ENCODE measurements at regions not wholly inside any gene's neighbourhood (a gene's known extent, or its start where the extent isn't known, plus 50 kb on each side); places are given as distances from the start of the nearest gene placed in this dataset.

DNA sequence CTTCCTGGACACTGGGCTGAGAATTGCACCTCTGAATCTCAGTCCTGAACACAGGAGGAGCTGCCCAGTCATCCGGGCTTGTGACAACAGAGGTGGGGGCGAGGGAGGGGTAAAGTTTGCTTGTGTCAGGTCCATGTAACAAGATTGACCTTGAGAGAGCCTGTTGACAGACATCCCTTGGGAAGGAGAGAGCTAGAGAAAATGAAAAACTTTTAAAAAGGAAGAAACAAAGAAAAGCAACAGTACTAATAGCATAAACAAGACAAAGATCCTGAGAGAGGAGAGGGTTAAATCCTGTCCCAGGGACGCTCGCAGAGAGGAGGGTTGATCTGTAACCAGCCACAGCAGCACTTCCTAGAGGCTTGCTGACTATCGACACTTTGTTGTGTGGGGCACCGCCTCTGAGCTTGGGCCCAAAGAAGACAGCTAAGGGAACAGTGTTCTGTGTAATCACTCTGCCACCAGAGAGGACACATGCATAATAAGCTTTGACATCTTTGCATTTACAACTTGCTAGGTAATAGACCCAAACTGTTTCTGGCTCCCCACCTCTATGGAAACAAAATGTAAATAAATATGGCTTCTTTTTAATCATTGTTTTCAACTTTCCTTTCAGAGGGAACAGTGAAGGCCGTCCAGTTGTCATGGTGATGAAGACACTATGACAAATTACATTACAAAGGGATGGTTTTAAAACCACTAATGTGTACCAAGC lies 363.7 kb downstream of the CSNK1G3 start:
- peaks cover 12 to 25% (median 19%) of the 10 kb centered on the region in 4 experiments for H3K4me1 ChIP-seq (replicated peaks in 1 of 4; ENCODE audit: control insufficient read depth in 3 of 4, insufficient read depth in 4 of 4, low read length in 3 of 4)
- H3K79me1 ChIP-seq (ENCODE audit: low read depth, low read length) = no peaks in the 10 kb centered on the region
- no peak overlapping the region for H2BK15ac ChIP-seq (ENCODE audit: low read length)
- CTCF ChIA-PET (ENCODE audit: partially characterized antibody) = interaction anchor here (0.6 to 1.0 kb wide), 4 partner anchors 9 to 414 kb away, joined by 3 read pairs; no protein-coding TSS in a partner anchor
- H2BK120ac ChIP-seq (replicated peaks; ENCODE audit: low read depth, low read length) = peak overlapping the region; percentile 26
- no peak overlapping the region for H2AFZ ChIP-seq (ENCODE audit: low read length)
- peak in 1 of 2 experiments; percentile 56 for DNase-seq (ENCODE audit: low read depth in 1 of 2, low spot score in 2 of 2)
- no peak overlapping the region for H3K9ac ChIP-seq (replicated peaks in 1 of 4; ENCODE audit: extremely low read depth in 1 of 4, low read depth in 3 of 4, low read length in 3 of 4)
- POLR2A ChIA-PET (ENCODE audit: partially characterized antibody) = no interaction called here
- H3K23ac ChIP-seq (ENCODE audit: insufficient read length) = no peak overlapping the region
- TF ChIP-seq TAF1 (IDR thresholded peaks at IDR 0.05; ENCODE audit: low read depth, low read length) (0 out of 2 replicates have a peak, but pooled peaks have one; percentile 10), RAD21 (IDR thresholded peaks at IDR 0.05 in 1 of 2, conservative IDR thresholded peaks at IDR 0.05 in 1 of 2; ENCODE audit: low read depth in 2 of 2, low read length in 2 of 2) (peak; percentile 19 to 23; a peak in 2 of 4 replicates), SRF (IDR thresholded peaks at IDR 0.05; ENCODE audit: low read depth, low read length) (no peak), RXRA (IDR thresholded peaks at IDR 0.05; ENCODE audit: insufficient read depth, low read depth, low read length) (no peak), SP1 (IDR thresholded peaks at IDR 0.05; ENCODE audit: low read depth, low read length) (peak; percentile 38; the same call in 1 of the 2 replicates), BACH1 (IDR thresholded peaks at IDR 0.05; ENCODE audit: low read length) (no peak), SP4 (IDR thresholded peaks at IDR 0.05; ENCODE audit: low read length) (no peak), CHD2 (IDR thresholded peaks at IDR 0.05; ENCODE audit: low read length) (no peak), ASH2L (IDR thresholded peaks at IDR 0.05; ENCODE audit: low read length) (peak; percentile 32)
- H4K5ac ChIP-seq (ENCODE audit: insufficient read length, low read depth, low read length) = peak overlapping the region; percentile 31
- H3K56ac ChIP-seq (replicated peaks; ENCODE audit: insufficient read length, low read depth, low read length) = peak overlapping the region; percentile 6
- peak overlapping the region; percentile 67 for H2BK20ac ChIP-seq (ENCODE audit: low read length)
- no peak overlapping the region for H4K8ac ChIP-seq (ENCODE audit: extremely low read depth, insufficient read depth, low read length)
- no peaks in the 10 kb centered on the region for H3K79me2 ChIP-seq (ENCODE audit: control insufficient read depth in 1 of 2, insufficient read depth in 2 of 2, low read length in 2 of 2)
- peak overlapping the region; percentile 0 for H3K4ac ChIP-seq (replicated peaks; ENCODE audit: insufficient read length, low read depth, low read length)
- H3K9me3 ChIP-seq (ENCODE audit: insufficient read depth in 2 of 2, low read depth in 1 of 2, low read length in 1 of 2) = no peaks in the 10 kb centered on the region
- H3K27me3 ChIP-seq (replicated peaks in 1 of 4; ENCODE audit: control insufficient read depth in 3 of 4, extremely low read depth in 1 of 4, insufficient read depth in 3 of 4, low read length in 3 of 4) = no peaks in the 10 kb centered on the region
- peak overlapping the region; percentile 52 for H4K91ac ChIP-seq (replicated peaks; ENCODE audit: insufficient read length, low read length)
- H2AK5ac ChIP-seq (ENCODE audit: low read depth, low read length) = no peak overlapping the region
- H3K27ac ChIP-seq (ENCODE audit: low read depth, low read length) = peak overlapping the region; percentile 64
- H3K23me2 ChIP-seq (ENCODE audit: low read depth, low read length) = no peaks in the 10 kb centered on the region
- 0 out of 2 replicates have a peak overlapping the region, but pooled peaks have one; percentile 61 for H2BK12ac ChIP-seq (ENCODE audit: low read depth, low read length)
- no peaks in the 10 kb centered on the region for H3K36me3 ChIP-seq (ENCODE audit: control insufficient read depth in 2 of 4, insufficient read depth in 4 of 4, low read length in 3 of 4)
- peak overlapping the region in 3 of 4 experiments; percentile 6 to 44 (median 12); a peak in 4 of 8 replicates for H3K4me3 ChIP-seq (ENCODE audit: extremely low read depth in 1 of 4, insufficient read depth in 2 of 4, low read depth in 3 of 4, low read length in 4 of 4)
- H3K14ac ChIP-seq (ENCODE audit: insufficient read length) = no peak overlapping the region
- 1% methylated on average over 7 of the region's 7 CpGs; no CpG with 5 or more reads in 1 of the 2 experiments for WGBS, 2 experiments (ENCODE audit: extremely low coverage in 1 of 2, insufficient coverage in 1 of 2, insufficient read length in 1 of 2, insufficient replicate concordance in 2 of 2, low coverage in 1 of 2, low lambda C conversion rate in 2 of 2, missing lambda C conversion rate in 1 of 2)
- peak; percentile 65 for FAIRE-seq
- no peaks in the 10 kb centered on the region for H4K20me1 ChIP-seq (replicated peaks in 1 of 2; ENCODE audit: control insufficient read depth in 1 of 2, insufficient read depth in 2 of 2, low read length in 2 of 2)
- H3K4me2 ChIP-seq (ENCODE audit: insufficient read depth in 1 of 2, low read depth in 2 of 2, low read length in 2 of 2) = peak overlapping the region; percentile 57 to 73
- H3K18ac ChIP-seq (ENCODE audit: extremely low read depth, low read length) = peak overlapping the region; percentile 71
- peak overlapping the region; percentile 92; the same call in 1 of the 2 replicates for H2BK5ac ChIP-seq (ENCODE audit: low read depth, low read length)

Measured in H1 (cell line).